ES-I3 (cell line): ENCODE measurements at regions not wholly inside any gene's neighbourhood (a gene's known extent, or its start where the extent isn't known, plus 50 kb on each side); places are given as distances from the start of the nearest gene placed in this dataset.

ENCODE experiments used
- H3K36me3 ChIP-seq: 2 replicates; pipeline ENCODE4 v1.6.1; 2013; ENCODE audit warnings: mild to moderate bottlenecking, low read length, control low read depth, moderate library complexity; ENCODE audit not compliant: insufficient read depth
- H3K4me1 ChIP-seq: 2 replicates; pipeline ENCODE4 v1.6.1; 2013; ENCODE audit warnings: mild to moderate bottlenecking, control low read depth, low read length; ENCODE audit not compliant: insufficient read depth
- H3K9ac ChIP-seq: 2 replicates; pipeline ENCODE4 v1.6.1; 2013; ENCODE audit warnings: low read depth, mild to moderate bottlenecking, low read length, moderate library complexity
- H3K9me3 ChIP-seq: 2 replicates; pipeline ENCODE4 v1.6.1; 2013; ENCODE audit warnings: mild to moderate bottlenecking, low read length, moderate library complexity; ENCODE audit not compliant: control insufficient read depth, insufficient read depth

GRCh38 chr2:160695402-160696086 is 201.9 kb upstream of the RBMS1 start:
- Histone ChIP-seq H3K9me3 (no peaks in the 10 kb centered on the region), H3K9ac (no peak overlapping the region), H3K4me1 (no peaks in the 10 kb centered on the region), H3K36me3 (no peaks in the 10 kb centered on the region)

- no peak overlapping the region for H3K9ac ChIP-seq
- H3K36me3 ChIP-seq, result no peaks in the 10 kb centered on the region
- H3K9me3 ChIP-seq, result no peaks in the 10 kb centered on the region
- no peaks in the 10 kb centered on the region for H3K4me1 ChIP-seq
Observed at GRCh38 chr2:160696087-160696452, 202.5 kb upstream of the RBMS1 start.

GRCh38 chr2:160697817-160698216 is 204.2 kb upstream of the RBMS1 start:
- no peaks in the 10 kb centered on the region for H3K9me3 ChIP-seq
- H3K4me1 ChIP-seq, result no peaks in the 10 kb centered on the region
- no peaks in the 10 kb centered on the region for H3K36me3 ChIP-seq

GRCh38 chr2:160700021-160700814 is 206.6 kb upstream of the RBMS1 start:
- Histone ChIP-seq H3K9ac (no peak overlapping the region), H3K4me1 (peaks cover 4% of the 10 kb centered on the region; the same call in 1 of the 2 replicates), H3K9me3 (no peaks in the 10 kb centered on the region), H3K36me3 (no peaks in the 10 kb centered on the region)

More at GRCh38 chr2:160697817-160698216, 204.2 kb upstream of the RBMS1 start:
- H3K9ac ChIP-seq, result no peak overlapping the region

GRCh38 chr2:160701822-160702221 is 208.2 kb upstream of the RBMS1 start:
- H3K4me1 ChIP-seq, result peaks cover 4% of the 10 kb centered on the region; the same call in 1 of the 2 replicates
- H3K9me3 ChIP-seq, result no peaks in the 10 kb centered on the region
- no peaks in the 10 kb centered on the region for H3K36me3 ChIP-seq
- no peak overlapping the region for H3K9ac ChIP-seq

- Histone ChIP-seq H3K36me3 (no peaks in the 10 kb centered on the region), H3K9ac (no peak overlapping the region), H3K9me3 (no peaks in the 10 kb centered on the region), H3K4me1 (peaks cover 4% of the 10 kb centered on the region; the same call in 1 of the 2 replicates)
Observed at GRCh38 chr2:160702754-160703153, 209.1 kb upstream of the RBMS1 start.

GRCh38 chr2:160703648-160704585 is 210.3 kb upstream of the RBMS1 start:
- H3K4me1 ChIP-seq, result peaks cover 4% of the 10 kb centered on the region; the same call in 1 of the 2 replicates
- H3K36me3 ChIP-seq, result no peaks in the 10 kb centered on the region
- H3K9me3 ChIP-seq, result no peaks in the 10 kb centered on the region
- H3K9ac ChIP-seq, result no peak overlapping the region

- H3K36me3 ChIP-seq, result no peaks in the 10 kb centered on the region
- no peaks in the 10 kb centered on the region; the same call in none of the 2 replicates for H3K4me1 ChIP-seq
- no peaks in the 10 kb centered on the region for H3K9me3 ChIP-seq
- H3K9ac ChIP-seq, result no peak overlapping the region
Observed at GRCh38 chr2:160715428-160715827, 221.8 kb upstream of the RBMS1 start.

- H3K9me3 ChIP-seq, result no peaks in the 10 kb centered on the region
- no peaks in the 10 kb centered on the region; the same call in none of the 2 replicates for H3K4me1 ChIP-seq
- H3K36me3 ChIP-seq, result no peaks in the 10 kb centered on the region
- no peak overlapping the region for H3K9ac ChIP-seq
Observed at GRCh38 chr2:160719116-160719515, 225.5 kb upstream of the RBMS1 start.

GRCh38 chr2:160720098-160720497 is 226.5 kb upstream of the RBMS1 start:
- Histone ChIP-seq H3K36me3 (no peaks in the 10 kb centered on the region), H3K9me3 (no peaks in the 10 kb centered on the region), H3K9ac (no peak overlapping the region), H3K4me1 (no peaks in the 10 kb centered on the region; the same call in none of the 2 replicates)

- Histone ChIP-seq H3K4me1 (no peaks in the 10 kb centered on the region; the same call in 1 of the 2 replicates), H3K9me3 (no peaks in the 10 kb centered on the region), H3K36me3 (no peaks in the 10 kb centered on the region), H3K9ac (no peak overlapping the region)
Observed at GRCh38 chr2:160721089-160722040, 227.8 kb upstream of the RBMS1 start.

- Histone ChIP-seq H3K9me3 (no peaks in the 10 kb centered on the region), H3K9ac (no peak overlapping the region), H3K36me3 (no peaks in the 10 kb centered on the region), H3K4me1 (peaks cover 8% of the 10 kb centered on the region; the same call in 1 of the 2 replicates)
Observed at GRCh38 chr2:160726046-160726445, 232.4 kb upstream of the RBMS1 start.

GRCh38 chr2:160730296-160730995 is 236.8 kb upstream of the RBMS1 start:
- peaks cover 18% of the 10 kb centered on the region; the same call in 1 of the 2 replicates for H3K4me1 ChIP-seq
- H3K9ac ChIP-seq, result no peak overlapping the region
- no peaks in the 10 kb centered on the region for H3K9me3 ChIP-seq
- H3K36me3 ChIP-seq, result no peaks in the 10 kb centered on the region
